ENCODE measurements at regions not wholly inside any gene's neighbourhood (a gene's known extent, or its start where the extent isn't known, plus 50 kb on each side); places are given as distances from the start of the nearest gene placed in this dataset.

DNA sequence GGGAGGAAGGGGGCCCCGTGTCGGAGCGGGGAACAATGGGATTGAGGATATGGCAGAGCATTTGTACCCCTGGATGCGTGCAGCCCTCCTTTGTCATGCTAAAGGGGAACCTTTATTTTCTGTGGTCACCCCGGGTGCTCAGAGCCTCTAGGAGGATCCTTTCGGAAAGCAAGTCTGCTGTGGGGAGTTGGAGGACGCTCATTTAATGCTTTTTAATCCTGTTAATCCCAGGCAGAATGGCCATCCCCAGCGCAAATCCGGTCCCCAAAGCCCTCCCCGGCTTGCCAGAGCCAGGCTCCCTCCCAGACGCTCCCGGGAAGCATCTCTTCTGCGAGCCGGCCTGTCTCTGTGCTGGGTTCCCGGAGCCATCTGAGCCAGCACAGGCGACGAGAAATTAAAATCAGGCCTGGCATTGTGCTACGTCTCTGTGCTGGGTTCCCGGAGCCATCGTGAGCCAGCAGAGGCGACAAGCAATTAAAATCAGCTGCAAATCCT, 113.2 kb upstream of the PPP2R3B start:
- TF ChIP-seq, protein P1, sequence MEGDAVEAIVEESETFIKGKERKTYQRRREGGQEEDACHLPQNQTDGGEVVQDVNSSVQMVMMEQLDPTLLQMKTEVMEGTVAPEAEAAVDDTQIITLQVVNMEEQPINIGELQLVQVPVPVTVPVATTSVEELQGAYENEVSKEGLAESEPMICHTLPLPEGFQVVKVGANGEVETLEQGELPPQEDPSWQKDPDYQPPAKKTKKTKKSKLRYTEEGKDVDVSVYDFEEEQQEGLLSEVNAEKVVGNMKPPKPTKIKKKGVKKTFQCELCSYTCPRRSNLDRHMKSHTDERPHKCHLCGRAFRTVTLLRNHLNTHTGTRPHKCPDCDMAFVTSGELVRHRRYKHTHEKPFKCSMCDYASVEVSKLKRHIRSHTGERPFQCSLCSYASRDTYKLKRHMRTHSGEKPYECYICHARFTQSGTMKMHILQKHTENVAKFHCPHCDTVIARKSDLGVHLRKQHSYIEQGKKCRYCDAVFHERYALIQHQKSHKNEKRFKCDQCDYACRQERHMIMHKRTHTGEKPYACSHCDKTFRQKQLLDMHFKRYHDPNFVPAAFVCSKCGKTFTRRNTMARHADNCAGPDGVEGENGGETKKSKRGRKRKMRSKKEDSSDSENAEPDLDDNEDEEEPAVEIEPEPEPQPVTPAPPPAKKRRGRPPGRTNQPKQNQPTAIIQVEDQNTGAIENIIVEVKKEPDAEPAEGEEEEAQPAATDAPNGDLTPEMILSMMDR (IDR thresholded peaks at IDR 0.05): no peak
- peak; percentile 73 for TF ChIP-seq EZH2phosphoT487 (IDR thresholded peaks at IDR 0.05)

All from neural progenitor cell (in vitro differentiated cells).